PC-3 (cell line): ENCODE measurements at regions not wholly inside any gene's neighbourhood (a gene's known extent, or its start where the extent isn't known, plus 50 kb on each side); places are given as distances from the start of the nearest gene placed in this dataset.

Experiments
- ATAC-seq: fragments of 200-7000 bp; cut with Tn5 transposase; 2 replicates; pipeline ENCODE4 v1.9.1; 2020; ENCODE audit warnings: mild to moderate bottlenecking, moderate library complexity
- BruUV-seq: library from RNA; stranded (reverse); fragments of 400-500 nt; replicated peaks from 2 replicates; lab custom pipeline; 2021; lab: Mats Ljungman, UMichigan
- CTCF ChIA-PET: fragments of 300-600 bp; sonication (Branson Sonifier 250); formaldehyde crosslinking; loops from one replicate; lab custom pipeline; 2022; ENCODE audit warnings: antibody characterized with exemption; lab: Charles Lee
- POLR2A ChIA-PET: fragments of 300-600 bp; sonication (Branson Sonifier 250); formaldehyde crosslinking; loops from one replicate; lab custom pipeline; 2022; ENCODE audit warnings: antibody characterized with exemption; ENCODE audit not compliant: unreplicated experiment; lab: Charles Lee
- DNase-seq: peaks from one replicate; pipeline ENCODE4 v3.0.0-alpha.2; 2015
- H2AFZ ChIP-seq: fragments of 300-600 bp; sonication (generic); 2 replicates; pipeline ENCODE4 v1.6.0; 2016; ENCODE audit warnings: antibody characterized with exemption, low read length
- H3F3A ChIP-seq: fragments of 300-600 bp; sonication (generic); one replicate; pipeline ENCODE4 v1.6.0; 2017; ENCODE audit warnings: antibody characterized with exemption, low read length, control low read depth, mild to moderate bottlenecking; ENCODE audit not compliant: unreplicated experiment
- H3K27ac ChIP-seq: fragments of 300-600 bp; sonication (generic); 2 replicates; pipeline ENCODE4 v1.5.1; 2016; ENCODE audit warnings: mild to moderate bottlenecking, low read length
- H3K27me3 ChIP-seq: fragments of 300-600 bp; sonication (generic); 2 replicates; pipeline ENCODE4 v1.6.1; 2016; ENCODE audit warnings: low read length, mixed read lengths
- H3K36me3 ChIP-seq: fragments of 300-600 bp; sonication (generic); 2 replicates; pipeline ENCODE4 v1.6.1; 2016; ENCODE audit warnings: low read depth, mixed run types, low read length, mixed read lengths
- H3K4me1 ChIP-seq: fragments of 300-600 bp; sonication (generic); 2 replicates; pipeline ENCODE4 v1.5.1; 2016; ENCODE audit warnings: low read length; ENCODE audit not compliant: insufficient read depth
- H3K4me2 ChIP-seq: fragments of 300-600 bp; sonication (generic); 2 replicates; pipeline ENCODE4 v1.6.0; 2016; ENCODE audit warnings: low read length
- H3K4me3 ChIP-seq: fragments of 300-600 bp; sonication (generic); 2 replicates; pipeline ENCODE4 v1.5.1; 2016; ENCODE audit warnings: mild to moderate bottlenecking, low read length, mixed read lengths
- H3K79me2 ChIP-seq: fragments of 300-600 bp; sonication (generic); 2 replicates; pipeline ENCODE4 v1.6.1; 2017; ENCODE audit warnings: low read length, mixed read lengths
- H3K9ac ChIP-seq: fragments of 300-600 bp; sonication (generic); 2 replicates; pipeline ENCODE4 v1.6.0; 2016; ENCODE audit warnings: mild to moderate bottlenecking, low read length
- H3K9me2 ChIP-seq: fragments of 300-600 bp; sonication (generic); replicated peaks from 2 replicates; pipeline ENCODE4 v1.6.1; 2016; ENCODE audit warnings: mixed run types, low read length, mixed read lengths
- H3K9me3 ChIP-seq: fragments of 300-600 bp; sonication (generic); 2 replicates; pipeline ENCODE4 v1.6.1; 2016; ENCODE audit warnings: low read length, mixed read lengths
- H4K20me1 ChIP-seq: fragments of 300-600 bp; sonication (generic); 2 replicates; pipeline ENCODE4 v1.6.1; 2016; ENCODE audit warnings: low read length, mixed read lengths
- CTCF ChIP-seq: fragments of 300-600 bp; sonication (generic); conservative IDR thresholded peaks from 2 replicates; pipeline ENCODE4 v1.5.1; 2017; ENCODE audit warnings: antibody characterized with exemption, low read depth, mild to moderate bottlenecking, low read length
- EZH2 ChIP-seq: fragments of 300-600 bp; sonication (generic); IDR thresholded peaks from one replicate; pipeline ENCODE4 v1.6.1; 2017; ENCODE audit warnings: antibody characterized with exemption, mild to moderate bottlenecking, low read length; ENCODE audit not compliant: unreplicated experiment
- EZH2phosphoT487 ChIP-seq: fragments of 300-600 bp; sonication (generic); IDR thresholded peaks from 2 replicates; pipeline ENCODE4 v1.6.1; 2018; ENCODE audit warnings: mild to moderate bottlenecking, antibody characterized with exemption, low read length, borderline replicate concordance
- intact Hi-C: fragments of 100-400 bp; cut with micrococcal nuclease; formaldehyde crosslinking; loops from 2 replicates; pipeline ENCODE4 v1.9.0; 2023

GRCh38 chr3:173284301-173284700, 113.2 kb upstream of the NLGN1 start:
- Histone ChIP-seq H3K79me2 (no peaks in the 10 kb centered on the region), H3K36me3 (no peaks in the 10 kb centered on the region), H3K27me3 (peaks cover 33% of the 10 kb centered on the region), H4K20me1 (no peaks in the 10 kb centered on the region), H3K4me1 (no peaks in the 10 kb centered on the region), H3K9me3 (no peaks in the 10 kb centered on the region), H3F3A (no peaks in the 10 kb centered on the region), H3K4me2 (no peak overlapping the region), H3K9ac (no peak overlapping the region), H3K27ac (no peak overlapping the region), H3K9me2 (no peaks in the 10 kb centered on the region), H2AFZ (no peak overlapping the region), H3K4me3 (no peak overlapping the region)
- ChIA-PET CTCF (no interaction called here), POLR2A (no interaction called here)
- BruUV-seq, result no TSS peak
- intact Hi-C loops, result no loop called here
- DNase-seq (no peak), ATAC-seq (no peak)
- TF ChIP-seq EZH2phosphoT487 (no peak), EZH2 (no peak), CTCF (no peak)

- Histone ChIP-seq H3K79me2 (no peaks in the 10 kb centered on the region), H3K4me2 (no peak overlapping the region), H3K27ac (no peak overlapping the region), H3K36me3 (no peaks in the 10 kb centered on the region), H3K9me3 (no peaks in the 10 kb centered on the region), H3K9me2 (no peaks in the 10 kb centered on the region), H4K20me1 (no peaks in the 10 kb centered on the region), H3K27me3 (peaks cover 32% of the 10 kb centered on the region), H3K4me1 (no peaks in the 10 kb centered on the region), H2AFZ (peak overlapping the region; percentile 14; the same call in 1 of the 2 replicates), H3K4me3 (no peak overlapping the region), H3F3A (no peaks in the 10 kb centered on the region), H3K9ac (no peak overlapping the region)
- CTCF ChIA-PET, result no interaction called here
- ATAC-seq (no peak), DNase-seq (peak; percentile 38)
- no TSS peak for BruUV-seq
- TF ChIP-seq CTCF, result peak; percentile 49
- TF ChIP-seq EZH2, result no peak
- intact Hi-C loops, result no loop called here
- POLR2A ChIA-PET, result no interaction called here
These were observed 121.8 kb upstream of the NLGN1 start for GRCh38 chr3:173275740-173276139.

GRCh38 chr3:173273838-173274237, 123.7 kb upstream of the NLGN1 start:
- DNase-seq, result no peak
- Histone ChIP-seq H3K36me3 (no peaks in the 10 kb centered on the region), H2AFZ (no peak overlapping the region), H3K27ac (no peak overlapping the region), H4K20me1 (no peaks in the 10 kb centered on the region), H3K4me1 (no peaks in the 10 kb centered on the region), H3K4me3 (no peak overlapping the region), H3K27me3 (peaks cover 13% of the 10 kb centered on the region), H3K9me3 (no peaks in the 10 kb centered on the region), H3F3A (no peaks in the 10 kb centered on the region), H3K79me2 (no peaks in the 10 kb centered on the region), H3K9ac (no peak overlapping the region), H3K9me2 (no peaks in the 10 kb centered on the region), H3K4me2 (no peak overlapping the region)
- intact Hi-C loops, result no loop called here
- ChIA-PET POLR2A (no interaction called here), CTCF (no interaction called here)
- TF ChIP-seq EZH2phosphoT487, result no peak
- no peak for TF ChIP-seq CTCF
- no peak for TF ChIP-seq EZH2
- no peak for ATAC-seq
- no TSS peak for BruUV-seq
